ENCODE measurements at regions not wholly inside any gene's neighbourhood (a gene's known extent, or its start where the extent isn't known, plus 50 kb on each side); places are given as distances from the start of the nearest gene placed in this dataset.

- TF ChIP-seq CTCF (IDR thresholded peaks at IDR 0.05; ENCODE audit: low read depth, low read length, missing control alignments) = no peak
- H3K4me3 ChIP-seq (replicated peaks; ENCODE audit: low read depth, low read length) = no peak overlapping the region
- DNase-seq (ENCODE audit: extremely low read depth, low read depth) = no peak
Observed at GRCh38 chr4:179292468-179292867, 1850.2 kb upstream of the AGA start.

- peak; percentile 50 for TF ChIP-seq CTCF (IDR thresholded peaks at IDR 0.05; ENCODE audit: low read depth, low read length, missing control alignments)
- DNase-seq (ENCODE audit: extremely low read depth, low read depth) = no peak
- H3K4me3 ChIP-seq (replicated peaks; ENCODE audit: low read depth, low read length) = no peak overlapping the region
Observed at GRCh38 chr4:179307297-179308136, 1865.3 kb upstream of the AGA start.

GRCh38 chr4:179313823-179314222 is 1871.6 kb upstream of the AGA start:
- no peak for TF ChIP-seq CTCF (IDR thresholded peaks at IDR 0.05; ENCODE audit: low read depth, low read length, missing control alignments)
- H3K4me3 ChIP-seq (replicated peaks; ENCODE audit: low read depth, low read length) = no peak overlapping the region
- DNase-seq (ENCODE audit: extremely low read depth, low read depth) = no peak

GRCh38 chr4:179325181-179325580 is 1882.9 kb upstream of the AGA start:
- no peak overlapping the region for H3K4me3 ChIP-seq (replicated peaks; ENCODE audit: low read depth, low read length)
- no peak for TF ChIP-seq CTCF (IDR thresholded peaks at IDR 0.05; ENCODE audit: low read depth, low read length, missing control alignments)
- DNase-seq (ENCODE audit: extremely low read depth, low read depth) = no peak

- no peak overlapping the region for H3K4me3 ChIP-seq (replicated peaks; ENCODE audit: low read depth, low read length)
- no peak for TF ChIP-seq CTCF (IDR thresholded peaks at IDR 0.05; ENCODE audit: low read depth, low read length, missing control alignments)
- no peak for DNase-seq (ENCODE audit: extremely low read depth, low read depth)
Observed at GRCh38 chr4:179328627-179329026, 1886.4 kb upstream of the AGA start.

GRCh38 chr4:179331362-179331761 is 1889.1 kb upstream of the AGA start:
- H3K4me3 ChIP-seq (replicated peaks; ENCODE audit: low read depth, low read length) = no peak overlapping the region
- no peak for TF ChIP-seq CTCF (IDR thresholded peaks at IDR 0.05; ENCODE audit: low read depth, low read length, missing control alignments)
- DNase-seq (ENCODE audit: extremely low read depth, low read depth) = no peak

Measured in HFF-Myc (cell line).